HG02840 (cell line): ENCODE measurements at regions not wholly inside any gene's neighbourhood (a gene's known extent, or its start where the extent isn't known, plus 50 kb on each side); places are given as distances from the start of the nearest gene placed in this dataset.

Experiments used
- ATAC-seq: cut with Tn5 transposase; IDR thresholded peaks from one replicate; pipeline ENCODE4 v1.9.1; 2021; ENCODE audit warnings: mild to moderate bottlenecking, moderate library complexity, moderate number of reproducible peaks; ENCODE audit not compliant: unreplicated experiment, low FRiP score

GRCh38 chr17:33469911-33470310 is 176.8 kb upstream of the ASIC2 start:
- ATAC-seq = no peak

- ATAC-seq = no peak
Measured at GRCh38 chr17:33473061-33473460, 180.0 kb upstream of the ASIC2 start.

GRCh38 chr17:33474789-33475188 is 181.7 kb upstream of the ASIC2 start:
- ATAC-seq = no peak

- ATAC-seq = no peak
Measured at GRCh38 chr17:33475594-33475993, 182.5 kb upstream of the ASIC2 start.

- ATAC-seq = no peak
Measured at GRCh38 chr17:33481652-33482051, 188.6 kb upstream of the ASIC2 start.

- ATAC-seq = no peak
Measured at GRCh38 chr17:33482636-33483035, 189.5 kb upstream of the ASIC2 start.

GRCh38 chr17:33484559-33484958 is 191.5 kb upstream of the ASIC2 start:
- no peak for ATAC-seq

- no peak for ATAC-seq
Measured at GRCh38 chr17:33486135-33486885, 193.2 kb upstream of the ASIC2 start.

- ATAC-seq = no peak
Measured at GRCh38 chr17:33487187-33487879, 194.2 kb upstream of the ASIC2 start.

GRCh38 chr17:33491871-33492481 is 198.9 kb upstream of the ASIC2 start:
- ATAC-seq = no peak

GRCh38 chr17:33492731-33493265 is 199.7 kb upstream of the ASIC2 start:
- ATAC-seq = no peak

GRCh38 chr17:33493566-33493965 is 200.5 kb upstream of the ASIC2 start:
- ATAC-seq = no peak

GRCh38 chr17:33494151-33494550 is 201.1 kb upstream of the ASIC2 start:
- no peak for ATAC-seq

- ATAC-seq = no peak
Measured at GRCh38 chr17:33497623-33498022, 204.5 kb upstream of the ASIC2 start.

GRCh38 chr17:33498069-33498468 is 205.0 kb upstream of the ASIC2 start:
- ATAC-seq = no peak

- ATAC-seq = no peak
Measured at GRCh38 chr17:33499040-33499439, 205.9 kb upstream of the ASIC2 start.

GRCh38 chr17:33500151-33500550 is 207.1 kb upstream of the ASIC2 start:
- ATAC-seq = no peak

- ATAC-seq = no peak
Measured at GRCh38 chr17:33501185-33501584, 208.1 kb upstream of the ASIC2 start.

GRCh38 chr17:33504571-33504970 is 211.5 kb upstream of the ASIC2 start:
- no peak for ATAC-seq

- ATAC-seq = no peak
Measured at GRCh38 chr17:33506889-33507650, 214.0 kb upstream of the ASIC2 start.

GRCh38 chr17:33508215-33508614 is 215.1 kb upstream of the ASIC2 start:
- no peak for ATAC-seq
